ENCODE measurements at regions not wholly inside any gene's neighbourhood (a gene's known extent, or its start where the extent isn't known, plus 50 kb on each side); places are given as distances from the start of the nearest gene placed in this dataset.
"Not testable (repeated sequence)": the region's sequence is repeated elsewhere in the genome, so short reads cannot be mapped to it uniquely, and the experiment has no call there.

GRCh38 chr12:83739607-83740006 is 1052.9 kb downstream of the TMTC2 start:
- TF ChIP-seq CTCF (IDR thresholded peaks at IDR 0.05; ENCODE audit: control extremely low read depth, extremely low read depth, low read depth, missing control alignments) = no peak
- POLR2A ChIA-PET = no interaction called here
- CTCF ChIA-PET = interaction anchor here (0.9 kb wide), 1 partner anchor 91 kb away, joined by 3 read pairs; no protein-coding TSS in a partner anchor
- no peak for DNase-seq (ENCODE audit: extremely low spot score)

- ChIA-PET CTCF (no interaction called here), POLR2A (no interaction called here)
- TF ChIP-seq CTCF (IDR thresholded peaks at IDR 0.05; ENCODE audit: control extremely low read depth, extremely low read depth, low read depth, missing control alignments) = no peak
- DNase-seq (ENCODE audit: extremely low spot score) = no peak
These were observed 1024.1 kb downstream of the TMTC2 start for GRCh38 chr12:83710851-83711250.

- TF ChIP-seq CTCF (IDR thresholded peaks at IDR 0.05; ENCODE audit: control extremely low read depth, extremely low read depth, low read depth, missing control alignments) = no peak
These were observed 1023.2 kb downstream of the TMTC2 start for GRCh38 chr12:83709899-83710298.

GRCh38 chr12:83700838-83701237 is 1014.1 kb downstream of the TMTC2 start:
- ChIA-PET POLR2A (no interaction called here), CTCF (no interaction called here)
- no peak for TF ChIP-seq CTCF (IDR thresholded peaks at IDR 0.05; ENCODE audit: control extremely low read depth, extremely low read depth, low read depth, missing control alignments)
- DNase-seq (ENCODE audit: extremely low spot score) = no peak

More at GRCh38 chr12:83709899-83710298, 1023.2 kb downstream of the TMTC2 start:
- ChIA-PET POLR2A (no interaction called here), CTCF (no interaction called here)
- no peak for DNase-seq (ENCODE audit: extremely low spot score)

GRCh38 chr12:83696311-83696710 is 1009.6 kb downstream of the TMTC2 start:
- DNase-seq (ENCODE audit: extremely low spot score); POLR2A ChIA-PET: not testable (repeated sequence)
- CTCF ChIA-PET = interaction anchor here (1.2 kb wide), 1 partner anchor 16 kb away, joined by 4 read pairs; no protein-coding TSS in a partner anchor

- no peak for DNase-seq (ENCODE audit: extremely low spot score)
- ChIA-PET POLR2A (no interaction called here), CTCF (no interaction called here)
- TF ChIP-seq CTCF (IDR thresholded peaks at IDR 0.05; ENCODE audit: control extremely low read depth, extremely low read depth, low read depth, missing control alignments) = no peak
These were observed 1005.0 kb downstream of the TMTC2 start for GRCh38 chr12:83691730-83692129.

GRCh38 chr12:83690465-83690864 is 1003.8 kb downstream of the TMTC2 start:
- DNase-seq (ENCODE audit: extremely low spot score) = no peak
- no peak for TF ChIP-seq CTCF (IDR thresholded peaks at IDR 0.05; ENCODE audit: control extremely low read depth, extremely low read depth, low read depth, missing control alignments)
- ChIA-PET CTCF (no interaction called here), POLR2A (no interaction called here)

Measured in GM10248 (cell line).